ENCODE measurements at regions not wholly inside any gene's neighbourhood (a gene's known extent, or its start where the extent isn't known, plus 50 kb on each side); places are given as distances from the start of the nearest gene placed in this dataset.

GRCh38 chr4:104756837-104757236, 262.1 kb upstream of the CXXC4 start:
- Histone ChIP-seq H3K36me3 (replicated peaks; ENCODE audit: insufficient read depth, low read depth) (no peaks in the 10 kb centered on the region), H3K4me2 (no peak overlapping the region), H3K79me2 (no peaks in the 10 kb centered on the region), H3K4me1 (ENCODE audit: insufficient read depth) (no peaks in the 10 kb centered on the region), H3K27ac (no peak overlapping the region), H3K27me3 (no peaks in the 10 kb centered on the region), H4K20me1 (ENCODE audit: insufficient read depth, poor library complexity, severe bottlenecking) (no peaks in the 10 kb centered on the region), H2AFZ (no peak overlapping the region), H3K4me3 (no peak overlapping the region), H3K9me3 (ENCODE audit: low read depth) (no peaks in the 10 kb centered on the region), H3K9me2 (replicated peaks; ENCODE audit: insufficient read depth) (no peaks in the 10 kb centered on the region)
- 86% methylated on average over 1 of the region's 1 CpG for WGBS (ENCODE audit: low lambda C conversion rate, missing lambda C conversion rate)
- DNase-seq (ENCODE audit: low spot score), result no peak
- TF ChIP-seq EZH2 (IDR thresholded peaks at IDR 0.05; ENCODE audit: borderline replicate concordance), result no peak
- TF ChIP-seq, protein P1, sequence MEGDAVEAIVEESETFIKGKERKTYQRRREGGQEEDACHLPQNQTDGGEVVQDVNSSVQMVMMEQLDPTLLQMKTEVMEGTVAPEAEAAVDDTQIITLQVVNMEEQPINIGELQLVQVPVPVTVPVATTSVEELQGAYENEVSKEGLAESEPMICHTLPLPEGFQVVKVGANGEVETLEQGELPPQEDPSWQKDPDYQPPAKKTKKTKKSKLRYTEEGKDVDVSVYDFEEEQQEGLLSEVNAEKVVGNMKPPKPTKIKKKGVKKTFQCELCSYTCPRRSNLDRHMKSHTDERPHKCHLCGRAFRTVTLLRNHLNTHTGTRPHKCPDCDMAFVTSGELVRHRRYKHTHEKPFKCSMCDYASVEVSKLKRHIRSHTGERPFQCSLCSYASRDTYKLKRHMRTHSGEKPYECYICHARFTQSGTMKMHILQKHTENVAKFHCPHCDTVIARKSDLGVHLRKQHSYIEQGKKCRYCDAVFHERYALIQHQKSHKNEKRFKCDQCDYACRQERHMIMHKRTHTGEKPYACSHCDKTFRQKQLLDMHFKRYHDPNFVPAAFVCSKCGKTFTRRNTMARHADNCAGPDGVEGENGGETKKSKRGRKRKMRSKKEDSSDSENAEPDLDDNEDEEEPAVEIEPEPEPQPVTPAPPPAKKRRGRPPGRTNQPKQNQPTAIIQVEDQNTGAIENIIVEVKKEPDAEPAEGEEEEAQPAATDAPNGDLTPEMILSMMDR (IDR thresholded peaks at IDR 0.05; ENCODE audit: poor library complexity), result no peak
- TF ChIP-seq EZH2phosphoT487 (IDR thresholded peaks at IDR 0.05; ENCODE audit: low read depth, severe bottlenecking, unreplicated experiment), result no peak

DNA sequence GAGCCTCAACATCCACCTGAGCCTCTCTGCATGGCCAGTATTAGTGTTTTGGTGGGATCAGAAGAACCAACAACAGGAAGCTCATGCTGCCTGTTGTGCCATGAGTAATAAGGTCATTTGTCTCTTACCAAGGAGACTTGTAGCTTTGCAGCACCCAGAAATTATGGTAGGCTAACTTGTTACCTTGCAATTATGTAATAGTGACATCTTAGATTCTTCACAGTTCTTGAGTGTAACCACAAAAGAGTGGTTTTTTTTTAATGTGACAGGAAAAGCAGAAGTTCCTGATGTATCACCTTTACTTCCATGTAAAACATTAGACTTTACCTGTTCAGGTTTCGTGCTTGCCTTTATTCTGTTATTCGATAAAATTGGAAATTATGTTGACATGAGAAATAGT, 263.9 kb upstream of the CXXC4 start:
- Histone ChIP-seq H3K4me1 (ENCODE audit: insufficient read depth) (no peaks in the 10 kb centered on the region), H4K20me1 (ENCODE audit: insufficient read depth, poor library complexity, severe bottlenecking) (no peaks in the 10 kb centered on the region), H3K27me3 (no peaks in the 10 kb centered on the region), H3K36me3 (replicated peaks; ENCODE audit: insufficient read depth, low read depth) (no peaks in the 10 kb centered on the region), H2AFZ (no peak overlapping the region), H3K27ac (no peak overlapping the region), H3K9me2 (replicated peaks; ENCODE audit: insufficient read depth) (no peaks in the 10 kb centered on the region), H3K79me2 (no peaks in the 10 kb centered on the region), H3K9me3 (ENCODE audit: low read depth) (no peaks in the 10 kb centered on the region), H3K4me2 (no peak overlapping the region), H3K4me3 (no peak overlapping the region)
- WGBS (ENCODE audit: low lambda C conversion rate, missing lambda C conversion rate), result 92% methylated on average over 2 of the region's 2 CpGs
- no peak for DNase-seq (ENCODE audit: low spot score)
- TF ChIP-seq EZH2 (IDR thresholded peaks at IDR 0.05; ENCODE audit: borderline replicate concordance) (no peak), EZH2phosphoT487 (IDR thresholded peaks at IDR 0.05; ENCODE audit: low read depth, severe bottlenecking, unreplicated experiment) (no peak)
- TF ChIP-seq, protein P1 (IDR thresholded peaks at IDR 0.05; ENCODE audit: poor library complexity), result no peak

GRCh38 chr4:104763554-104764222, 269.0 kb upstream of the CXXC4 start:
- Histone ChIP-seq H3K27me3 (no peaks in the 10 kb centered on the region), H3K4me2 (no peak overlapping the region), H3K9me3 (ENCODE audit: low read depth) (no peaks in the 10 kb centered on the region), H3K27ac (no peak overlapping the region), H4K20me1 (ENCODE audit: insufficient read depth, poor library complexity, severe bottlenecking) (no peaks in the 10 kb centered on the region), H3K9me2 (replicated peaks; ENCODE audit: insufficient read depth) (no peaks in the 10 kb centered on the region), H2AFZ (no peak overlapping the region), H3K36me3 (replicated peaks; ENCODE audit: insufficient read depth, low read depth) (no peaks in the 10 kb centered on the region), H3K4me1 (ENCODE audit: insufficient read depth) (no peaks in the 10 kb centered on the region), H3K79me2 (no peaks in the 10 kb centered on the region), H3K4me3 (no peak overlapping the region)
- TF ChIP-seq, protein P1 (IDR thresholded peaks at IDR 0.05; ENCODE audit: poor library complexity), result no peak
- no peak for TF ChIP-seq EZH2 (IDR thresholded peaks at IDR 0.05; ENCODE audit: borderline replicate concordance)
- TF ChIP-seq EZH2phosphoT487 (IDR thresholded peaks at IDR 0.05; ENCODE audit: low read depth, severe bottlenecking, unreplicated experiment), result no peak
- no peak for DNase-seq (ENCODE audit: low spot score)
- 54% methylated on average over 5 of the region's 5 CpGs for WGBS (ENCODE audit: low lambda C conversion rate, missing lambda C conversion rate)
